AG10803 (cell line): ENCODE measurements at regions not wholly inside any gene's neighbourhood (a gene's known extent, or its start where the extent isn't known, plus 50 kb on each side); places are given as distances from the start of the nearest gene placed in this dataset.

Source experiments
- DNase-seq: peaks from one replicate; pipeline ENCODE4 v3.0.0; 2010; ENCODE audit warnings: low read depth
- H3K4me3 ChIP-seq: 2 replicates; pipeline ENCODE4 v1.5.1; 2011; ENCODE audit warnings: mild to moderate bottlenecking, low read length, control low read depth
- TF ChIP-seq, protein P1 (sequence below): conservative IDR thresholded peaks from 2 replicates; pipeline ENCODE4 v1.5.1; 2011; ENCODE audit warnings: mild to moderate bottlenecking, low read length, control low read depth, inconsistent platforms

DNA sequence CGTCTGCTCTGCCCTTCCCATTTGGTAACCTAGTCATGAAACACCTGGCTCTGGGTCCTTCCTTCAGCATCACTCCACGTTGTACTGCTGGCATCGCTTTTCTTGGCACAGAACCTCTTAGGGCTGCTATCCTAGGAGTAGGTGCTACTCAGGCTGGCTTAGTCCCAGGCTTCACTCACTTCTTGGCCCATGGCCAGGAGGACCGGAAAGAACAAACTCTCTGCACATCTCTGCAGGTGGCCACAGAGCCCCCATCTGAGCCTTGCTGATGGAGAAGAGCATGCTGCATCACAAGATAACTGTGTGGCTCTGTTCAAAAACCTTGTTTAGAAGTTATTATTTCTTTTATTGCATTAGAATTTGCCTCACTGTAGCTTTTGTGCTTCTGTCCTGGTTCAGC lies 447.2 kb upstream of the TNP1 start:
- TF ChIP-seq, protein P1, sequence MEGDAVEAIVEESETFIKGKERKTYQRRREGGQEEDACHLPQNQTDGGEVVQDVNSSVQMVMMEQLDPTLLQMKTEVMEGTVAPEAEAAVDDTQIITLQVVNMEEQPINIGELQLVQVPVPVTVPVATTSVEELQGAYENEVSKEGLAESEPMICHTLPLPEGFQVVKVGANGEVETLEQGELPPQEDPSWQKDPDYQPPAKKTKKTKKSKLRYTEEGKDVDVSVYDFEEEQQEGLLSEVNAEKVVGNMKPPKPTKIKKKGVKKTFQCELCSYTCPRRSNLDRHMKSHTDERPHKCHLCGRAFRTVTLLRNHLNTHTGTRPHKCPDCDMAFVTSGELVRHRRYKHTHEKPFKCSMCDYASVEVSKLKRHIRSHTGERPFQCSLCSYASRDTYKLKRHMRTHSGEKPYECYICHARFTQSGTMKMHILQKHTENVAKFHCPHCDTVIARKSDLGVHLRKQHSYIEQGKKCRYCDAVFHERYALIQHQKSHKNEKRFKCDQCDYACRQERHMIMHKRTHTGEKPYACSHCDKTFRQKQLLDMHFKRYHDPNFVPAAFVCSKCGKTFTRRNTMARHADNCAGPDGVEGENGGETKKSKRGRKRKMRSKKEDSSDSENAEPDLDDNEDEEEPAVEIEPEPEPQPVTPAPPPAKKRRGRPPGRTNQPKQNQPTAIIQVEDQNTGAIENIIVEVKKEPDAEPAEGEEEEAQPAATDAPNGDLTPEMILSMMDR, result no peak
- H3K4me3 ChIP-seq, result no peak overlapping the region
- no peak for DNase-seq

DNA sequence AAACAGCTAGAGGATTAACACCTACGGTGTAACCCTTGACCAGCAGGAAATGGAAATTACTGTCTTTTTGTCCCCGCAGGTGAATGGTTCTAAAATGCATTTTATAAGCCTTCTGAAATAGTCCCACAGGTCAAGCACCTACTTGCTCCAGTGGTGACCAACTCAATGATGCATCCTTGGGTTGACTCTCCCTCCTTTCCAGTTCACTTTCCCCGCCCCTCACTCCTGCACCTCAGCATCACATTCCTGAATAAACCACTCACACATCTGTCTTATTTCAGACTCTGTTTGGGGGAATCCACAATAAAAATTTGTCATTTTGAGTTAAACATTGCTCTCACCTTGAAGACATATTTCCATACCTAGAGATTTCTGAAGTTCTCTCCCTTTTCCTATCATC lies 446.0 kb upstream of the TNP1 start:
- DNase-seq, result no peak
- TF ChIP-seq, protein P1, result no peak
- H3K4me3 ChIP-seq, result no peak overlapping the region

DNA sequence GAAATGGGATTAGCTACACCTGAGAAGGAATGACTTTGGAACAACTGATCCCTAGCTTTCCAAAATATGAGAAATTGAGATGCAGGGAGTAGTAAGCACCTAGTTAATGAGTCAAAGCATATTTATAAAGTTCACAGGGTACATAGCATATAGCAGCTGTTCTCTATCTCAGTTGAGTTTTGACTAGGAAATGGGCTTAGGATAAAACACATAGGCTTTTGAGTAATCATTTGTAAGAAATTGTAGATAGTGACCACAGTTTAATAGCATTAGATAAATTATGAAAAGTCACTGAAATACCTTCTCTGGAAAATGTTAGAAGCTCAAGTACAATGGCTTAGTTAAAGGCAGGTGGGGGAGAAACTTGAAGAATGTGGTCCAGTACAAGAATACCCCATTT lies 444.7 kb upstream of the TNP1 start:
- TF ChIP-seq, protein P1, result no peak
- no peak overlapping the region for H3K4me3 ChIP-seq
- no peak for DNase-seq

DNA sequence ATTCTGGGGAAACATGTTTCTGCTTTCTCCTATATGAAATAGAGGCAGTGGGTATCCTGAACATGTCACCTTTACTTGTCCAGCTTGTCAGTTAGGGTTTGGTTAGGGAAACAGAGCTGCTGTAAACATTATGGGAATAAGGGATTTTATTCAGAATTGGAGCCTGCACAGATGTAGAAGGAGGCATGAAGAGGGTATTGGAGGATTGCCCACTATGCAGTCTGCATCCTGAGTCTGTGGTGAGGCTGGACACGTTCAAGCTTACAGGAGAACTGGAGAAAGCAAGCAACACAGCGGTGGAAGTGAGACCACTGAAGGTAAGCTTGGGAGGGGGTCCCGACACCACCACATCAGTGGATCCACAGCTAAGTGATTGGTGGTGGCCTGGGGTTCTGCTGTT lies 443.0 kb upstream of the TNP1 start:
- TF ChIP-seq, protein P1, result no peak
- DNase-seq, result no peak
- no peak overlapping the region for H3K4me3 ChIP-seq

- TF ChIP-seq, protein P1, result no peak
- DNase-seq, result no peak
Measured at GRCh38 chr2:217301142-217301925, 441.5 kb upstream of the TNP1 start.

GRCh38 chr2:217299590-217299989 lies 439.7 kb upstream of the TNP1 start:
- DNase-seq, result peak; percentile 23
- TF ChIP-seq, protein P1, result no peak
- no peak overlapping the region for H3K4me3 ChIP-seq

More at GRCh38 chr2:217301142-217301925, 441.5 kb upstream of the TNP1 start:
- H3K4me3 ChIP-seq, result no peak overlapping the region

- TF ChIP-seq, protein P1, result no peak
- no peak for DNase-seq
- no peak overlapping the region for H3K4me3 ChIP-seq
Measured at GRCh38 chr2:217297096-217297495, 437.2 kb upstream of the TNP1 start.
